ENCODE measurements at regions not wholly inside any gene's neighbourhood (a gene's known extent, or its start where the extent isn't known, plus 50 kb on each side); places are given as distances from the start of the nearest gene placed in this dataset.

DNA sequence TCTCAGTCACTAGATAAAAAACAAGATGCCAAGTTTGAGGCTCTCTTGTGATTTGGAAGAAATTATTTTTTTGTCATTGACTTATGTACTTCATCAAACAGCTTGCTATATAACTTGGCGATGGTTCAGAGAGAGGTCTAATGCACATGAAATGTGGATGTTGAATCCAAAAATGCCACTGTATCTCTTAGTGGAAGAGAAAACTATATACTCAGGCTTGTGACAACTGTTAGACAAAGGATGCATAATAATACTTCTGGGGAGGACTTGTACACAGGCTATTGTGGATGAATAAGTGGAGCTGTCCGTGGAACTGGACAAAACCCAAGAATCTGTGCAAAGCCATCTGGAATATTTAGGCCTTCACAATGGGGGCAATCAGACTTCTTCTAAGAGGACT, 162.9 kb upstream of the NMUR2 start:
- TF ChIP-seq POLR2A (IDR thresholded peaks at IDR 0.05) = no peak
- TF ChIP-seq, protein P1, sequence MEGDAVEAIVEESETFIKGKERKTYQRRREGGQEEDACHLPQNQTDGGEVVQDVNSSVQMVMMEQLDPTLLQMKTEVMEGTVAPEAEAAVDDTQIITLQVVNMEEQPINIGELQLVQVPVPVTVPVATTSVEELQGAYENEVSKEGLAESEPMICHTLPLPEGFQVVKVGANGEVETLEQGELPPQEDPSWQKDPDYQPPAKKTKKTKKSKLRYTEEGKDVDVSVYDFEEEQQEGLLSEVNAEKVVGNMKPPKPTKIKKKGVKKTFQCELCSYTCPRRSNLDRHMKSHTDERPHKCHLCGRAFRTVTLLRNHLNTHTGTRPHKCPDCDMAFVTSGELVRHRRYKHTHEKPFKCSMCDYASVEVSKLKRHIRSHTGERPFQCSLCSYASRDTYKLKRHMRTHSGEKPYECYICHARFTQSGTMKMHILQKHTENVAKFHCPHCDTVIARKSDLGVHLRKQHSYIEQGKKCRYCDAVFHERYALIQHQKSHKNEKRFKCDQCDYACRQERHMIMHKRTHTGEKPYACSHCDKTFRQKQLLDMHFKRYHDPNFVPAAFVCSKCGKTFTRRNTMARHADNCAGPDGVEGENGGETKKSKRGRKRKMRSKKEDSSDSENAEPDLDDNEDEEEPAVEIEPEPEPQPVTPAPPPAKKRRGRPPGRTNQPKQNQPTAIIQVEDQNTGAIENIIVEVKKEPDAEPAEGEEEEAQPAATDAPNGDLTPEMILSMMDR (IDR thresholded peaks at IDR 0.05) = no peak
